Transverse colon (tissue), 4 donors: ENCODE measurements at regions not wholly inside any gene's neighbourhood (a gene's known extent, or its start where the extent isn't known, plus 50 kb on each side); places are given as distances from the start of the nearest gene placed in this dataset.

Source experiments
- DNase-seq: peaks from one replicate; pipeline ENCODE4 v3.0.0-alpha.2; 2019
- H3K27ac ChIP-seq, 4 donors: fragments of 200-600 bp; sonication (generic); 2 replicates each; pipeline ENCODE4 v1.5.1; 2016 to 2018; ENCODE audit warnings: inconsistent platforms in 4 of 4
- H3K27me3 ChIP-seq: fragments of 200-600 bp; sonication (generic); 2 replicates; pipeline ENCODE4 v1.5.1; 2017; ENCODE audit warnings: inconsistent platforms
- H3K36me3 ChIP-seq, 4 donors: fragments of 200-600 bp; sonication (generic); 2 replicates each; pipeline ENCODE4 v1.5.1; 2017 to 2019; ENCODE audit warnings: inconsistent platforms in 4 of 4
- H3K4me1 ChIP-seq, 4 donors: fragments of 200-600 bp; sonication (generic); 2 replicates each; pipeline ENCODE4 v1.5.1; 2017 to 2020; ENCODE audit warnings: inconsistent platforms in 4 of 4
- H3K4me3 ChIP-seq, 4 donors: fragments of 200-600 bp; sonication (generic); 1 replicate in 1 of 4; 2 replicates in 3 of 4; pipeline versions ENCODE4 v1.5.1 to v1.6.1; 2017 to 2019; ENCODE audit warnings: inconsistent platforms in 4 of 4
- H3K9me3 ChIP-seq, 2 donors: fragments of 200-600 bp; sonication (generic); 2 replicates each; pipeline ENCODE4 v1.5.1; 2017 to 2019; ENCODE audit warnings: inconsistent platforms in 2 of 2
- CTCF ChIP-seq, 5 experiments: fragments of 200-600 bp in 3 of 5; fragments of 450-650 bp in 2 of 5; sonication (generic) in 3 of 5; IDR thresholded peaks; 1 replicate in 2 of 5; 2 replicates in 3 of 5; pipeline ENCODE4 v1.5.1; 2016 to 2017; ENCODE audit warnings: antibody characterized with exemption in 5 of 5, inconsistent platforms in 3 of 5, mild to moderate bottlenecking in 2 of 5, moderate library complexity in 1 of 5
- EP300 ChIP-seq: sonication (generic); formaldehyde crosslinking; IDR thresholded peaks from one replicate; pipeline ENCODE4 v1.6.1; 2017; ENCODE audit warnings: antibody characterized with exemption, low read depth
- POLR2A ChIP-seq: fragments of 450-650 bp; IDR thresholded peaks from one replicate; pipeline ENCODE4 v1.6.1; 2016; ENCODE audit warnings: antibody characterized with exemption, mild to moderate bottlenecking, moderate library complexity
- POLR2AphosphoS5 ChIP-seq, 3 donors: sonication (generic); formaldehyde crosslinking; IDR thresholded peaks; one replicate each; pipeline ENCODE4 v1.6.1; 2016; ENCODE audit warnings: antibody characterized with exemption in 3 of 3
- WGBS, 2 donors: methylation state at CpG; one replicate each; pipeline ENCODE4 v1.1.5; 2018; ENCODE audit warnings: low coverage in 1 of 2; 5-methylcytosine and 5-hydroxymethylcytosine counted together
- in situ Hi-C, 4 donors: fragments of 200-750 bp; cut with MboI; loops; one replicate each; pipeline versions ENCODE4 v1.15.0 to v1.15.1; 2017; ENCODE audit warnings: low sequenced_read_pairs in 3 of 4, low pct_ligation_motif_present in 1 of 4, low pct_unique_long_range_greater_than_20kb in 1 of 4
- intact Hi-C: fragments of 100-400 bp; cut with DNase I; formaldehyde crosslinking; loops from one replicate; pipeline ENCODE4 v1.15.1; 2023; ENCODE audit warnings: low total_unique reads

GRCh38 chr5:12419075-12419474, 514.8 kb upstream of the CTNND2 start:
- in situ Hi-C loops = no loop called here
- Histone ChIP-seq H3K9me3 (no peaks in the 10 kb centered on the region), H3K27ac (no peak overlapping the region), H3K36me3 (no peaks in the 10 kb centered on the region), H3K4me3 (no peak overlapping the region), H3K27me3 (no peaks in the 10 kb centered on the region), H3K4me1 (no peaks in the 10 kb centered on the region)
- intact Hi-C loops = no loop called here
- DNase-seq = no peak
- no peak for TF ChIP-seq POLR2AphosphoS5 (IDR thresholded peaks at IDR 0.05)
- no peak for TF ChIP-seq POLR2A
- TF ChIP-seq EP300 = no peak
- TF ChIP-seq CTCF (IDR thresholded peaks at IDR 0.05) = no peak
- 88 to 90% methylated on average over 2 of the region's 2 CpGs for WGBS, 2 donors

DNA sequence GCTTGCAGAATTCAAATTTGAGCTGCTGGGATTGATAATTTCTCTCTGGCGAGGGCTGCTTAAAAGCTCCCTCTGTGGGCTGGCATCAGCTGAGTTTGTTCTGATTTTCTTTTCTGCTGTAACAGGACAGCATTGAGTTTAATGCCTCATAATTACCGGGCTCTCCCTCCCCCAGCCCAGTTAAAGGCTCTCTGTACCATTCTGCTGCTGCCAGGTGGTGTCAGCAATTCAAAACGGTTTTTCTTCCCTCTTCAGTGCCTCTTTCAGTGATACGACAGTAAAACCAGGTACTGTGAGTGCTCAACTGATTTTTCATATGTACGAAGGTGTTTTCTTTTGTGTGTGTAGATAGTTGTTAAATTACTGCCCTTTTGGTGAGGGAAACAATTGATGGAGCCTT, 509.3 kb upstream of the CTNND2 start:
- Histone ChIP-seq H3K4me3 (no peak overlapping the region), H3K27ac (no peak overlapping the region), H3K4me1 (no peaks in the 10 kb centered on the region), H3K9me3 (no peaks in the 10 kb centered on the region), H3K27me3 (no peaks in the 10 kb centered on the region), H3K36me3 (no peaks in the 10 kb centered on the region)
- TF ChIP-seq CTCF (IDR thresholded peaks at IDR 0.05) (no peak), POLR2AphosphoS5 (IDR thresholded peaks at IDR 0.05) (no peak), POLR2A (no peak), EP300 (no peak)
- DNase-seq = no peak
- intact Hi-C loops = no loop called here
- in situ Hi-C loops = no loop called here
- WGBS, 2 donors = 66 to 90% methylated on average over 2 to 5 of the region's 5 CpGs

GRCh38 chr5:12413075-12413474, 508.8 kb upstream of the CTNND2 start:
- no peaks in the 10 kb centered on the region for H3K4me1 ChIP-seq
- no peak for TF ChIP-seq POLR2AphosphoS5 (IDR thresholded peaks at IDR 0.05)
- no peak for TF ChIP-seq EP300
- TF ChIP-seq POLR2A = no peak
- no peak for TF ChIP-seq CTCF (IDR thresholded peaks at IDR 0.05)
- H3K36me3 ChIP-seq = no peaks in the 10 kb centered on the region
- no peak overlapping the region for H3K4me3 ChIP-seq
- no peak overlapping the region for H3K27ac ChIP-seq
- intact Hi-C loops = no loop called here
- in situ Hi-C loops = no loop called here
- no peaks in the 10 kb centered on the region for H3K27me3 ChIP-seq
- DNase-seq = no peak
- WGBS, 2 donors = 82% methylated on average over 2 of the region's 2 CpGs; no CpG with 5 or more reads in 1 of the 2 donors
- no peaks in the 10 kb centered on the region for H3K9me3 ChIP-seq

DNA sequence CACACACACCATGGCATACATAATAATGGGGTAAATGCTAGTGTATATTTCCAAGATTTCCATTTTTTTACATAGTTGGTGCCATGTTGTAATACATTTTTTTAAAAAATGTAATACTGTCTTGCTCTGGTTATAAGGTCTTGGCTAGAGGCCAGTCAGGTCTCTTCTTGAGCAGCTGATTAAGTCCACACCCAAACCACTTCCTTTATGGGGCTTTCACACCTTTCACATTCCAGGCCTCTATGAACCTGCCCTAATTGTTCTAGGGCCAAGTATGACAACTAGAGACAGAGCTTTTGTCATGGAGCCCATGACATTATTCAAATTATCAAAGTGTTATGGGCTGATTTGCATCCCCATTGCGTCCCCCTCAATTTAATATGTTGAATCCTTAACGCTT, 495.6 kb upstream of the CTNND2 start:
- DNase-seq = no peak
- H3K27me3 ChIP-seq = no peaks in the 10 kb centered on the region
- no peaks in the 10 kb centered on the region for H3K36me3 ChIP-seq
- H3K27ac ChIP-seq = no peak overlapping the region
- 77 to 89% methylated on average over 2 of the region's 2 CpGs for WGBS, 2 donors
- no peaks in the 10 kb centered on the region for H3K9me3 ChIP-seq
- intact Hi-C loops = no loop called here
- TF ChIP-seq POLR2A (no peak), POLR2AphosphoS5 (IDR thresholded peaks at IDR 0.05) (no peak), EP300 (no peak), CTCF (IDR thresholded peaks at IDR 0.05) (no peak)
- no peaks in the 10 kb centered on the region for H3K4me1 ChIP-seq
- H3K4me3 ChIP-seq = no peak overlapping the region
- in situ Hi-C loops = no loop called here
